IPS-18a (cell line): ENCODE measurements at regions not wholly inside any gene's neighbourhood (a gene's known extent, or its start where the extent isn't known, plus 50 kb on each side); places are given as distances from the start of the nearest gene placed in this dataset.
"Not testable (repeated sequence)": the region's sequence is repeated elsewhere in the genome, so short reads cannot be mapped to it uniquely, and the experiment has no call there.

Source experiments
- H3K27ac ChIP-seq: one replicate; pipeline ENCODE4 v1.5.1; 2013; ENCODE audit warnings: low read length
- H3K27me3 ChIP-seq: one replicate; pipeline ENCODE4 v1.6.1; 2013; ENCODE audit warnings: mild to moderate bottlenecking, low read length; ENCODE audit not compliant: control insufficient read depth, insufficient read depth
- H3K36me3 ChIP-seq: one replicate; pipeline ENCODE4 v1.6.1; 2013; ENCODE audit warnings: low read depth, low read length; ENCODE audit not compliant: control insufficient read depth
- H3K4me1 ChIP-seq: one replicate; pipeline ENCODE4 v1.6.1; 2013; ENCODE audit warnings: low read depth, low read length; ENCODE audit not compliant: control insufficient read depth
- H3K4me3 ChIP-seq: one replicate; pipeline ENCODE4 v1.5.1; 2013; ENCODE audit warnings: low read length
- H3K9ac ChIP-seq: one replicate; pipeline ENCODE4 v1.6.1; 2013; ENCODE audit warnings: mild to moderate bottlenecking, low read length, moderate library complexity
- H3K9me3 ChIP-seq: one replicate; pipeline ENCODE4 v1.6.1; 2013; ENCODE audit warnings: low read depth, low read length; ENCODE audit not compliant: control insufficient read depth

GRCh38 chr11:64428693-64429092 lies 69.7 kb downstream of the RPS6KA4 start:
- H3K27me3 ChIP-seq: peaks cover 8% of the 10 kb centered on the region
- H3K4me1 ChIP-seq: no peaks in the 10 kb centered on the region
- no peak overlapping the region for H3K4me3 ChIP-seq
- H3K36me3 ChIP-seq: no peaks in the 10 kb centered on the region
- H3K27ac ChIP-seq: no peak overlapping the region
- H3K9me3 ChIP-seq: no peaks in the 10 kb centered on the region
- H3K9ac ChIP-seq: no peak overlapping the region

DNA sequence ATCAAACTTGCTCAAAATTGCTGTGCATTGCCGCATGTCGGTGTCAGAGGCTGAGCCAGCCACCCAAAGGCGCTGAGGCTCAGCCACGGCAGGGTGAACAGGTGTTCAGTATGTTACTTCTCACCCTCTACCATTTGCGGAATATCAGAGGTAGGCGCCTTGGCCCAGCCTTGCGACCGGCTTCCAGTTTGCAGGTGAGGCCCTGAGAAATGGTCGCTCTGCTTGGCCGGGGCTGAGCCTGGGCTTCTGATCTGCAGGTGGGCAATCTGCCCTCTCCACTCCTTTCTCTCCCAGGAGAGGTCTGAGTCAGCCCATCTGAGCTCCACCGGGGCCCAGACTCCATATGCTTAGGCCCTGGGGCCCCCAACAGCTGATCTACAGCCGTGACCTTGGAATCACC lies 71.0 kb downstream of the RPS6KA4 start:
- Histone ChIP-seq H3K36me3 (no peaks in the 10 kb centered on the region), H3K27ac (no peak overlapping the region), H3K9me3 (no peaks in the 10 kb centered on the region), H3K27me3 (peaks cover 8% of the 10 kb centered on the region), H3K9ac (no peak overlapping the region), H3K4me1 (no peaks in the 10 kb centered on the region), H3K4me3 (no peak overlapping the region)

GRCh38 chr11:64430645-64431044 lies 71.7 kb downstream of the RPS6KA4 start:
- Histone ChIP-seq H3K4me3 (no peak overlapping the region), H3K9ac (no peak overlapping the region), H3K27ac (no peak overlapping the region), H3K4me1 (no peaks in the 10 kb centered on the region), H3K9me3 (no peaks in the 10 kb centered on the region), H3K27me3 (peaks cover 8% of the 10 kb centered on the region), H3K36me3 (no peaks in the 10 kb centered on the region)

DNA sequence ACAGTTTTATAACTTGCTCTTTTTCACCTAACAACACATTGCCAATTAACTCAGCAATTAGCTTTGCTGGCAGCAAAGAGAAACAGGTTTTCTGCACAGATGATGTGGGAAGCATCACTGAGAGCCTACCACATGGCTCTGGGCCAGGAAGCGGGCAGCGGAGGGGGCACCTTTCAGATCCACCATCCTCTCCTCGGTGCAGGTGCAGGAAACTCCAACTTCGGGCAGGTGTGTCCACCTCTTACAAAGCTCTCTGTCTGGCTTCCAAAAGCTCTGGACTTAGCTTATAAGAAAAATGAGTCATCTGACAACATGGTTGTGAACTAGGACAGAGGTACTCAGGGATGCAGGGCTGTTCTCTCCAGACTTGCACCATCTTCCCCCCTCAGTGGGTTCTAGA lies 77.0 kb downstream of the RPS6KA4 start:
- Histone ChIP-seq H3K36me3 (no peaks in the 10 kb centered on the region), H3K27ac (no peak overlapping the region), H3K27me3 (peaks cover 3% of the 10 kb centered on the region), H3K9ac (no peak overlapping the region), H3K9me3 (no peaks in the 10 kb centered on the region), H3K4me3 (no peak overlapping the region), H3K4me1 (peaks cover 3% of the 10 kb centered on the region)

DNA sequence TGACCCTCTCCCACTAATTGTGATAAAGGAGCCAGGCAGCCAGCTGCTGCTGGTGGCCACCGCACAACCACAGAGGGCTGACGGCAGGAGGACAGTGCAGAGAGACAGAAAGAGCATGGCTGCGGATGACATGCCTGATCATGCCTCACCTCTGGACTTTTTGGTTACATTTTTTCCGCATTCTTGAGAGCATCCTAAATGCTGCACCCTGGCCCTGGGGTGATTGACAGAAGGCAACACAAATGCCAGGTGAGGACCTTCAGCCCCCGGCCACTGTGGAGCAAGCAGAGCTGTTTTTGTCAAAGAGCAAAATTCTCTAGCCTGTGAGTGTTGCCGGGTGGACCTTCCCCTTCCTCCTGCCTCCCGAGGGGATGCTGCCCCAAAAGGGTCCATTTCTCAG lies 78.5 kb downstream of the RPS6KA4 start:
- peaks cover 6% of the 10 kb centered on the region for H3K27me3 ChIP-seq
- no peak overlapping the region for H3K9ac ChIP-seq
- H3K36me3 ChIP-seq: no peaks in the 10 kb centered on the region
- no peaks in the 10 kb centered on the region for H3K9me3 ChIP-seq
- H3K4me1 ChIP-seq: peaks cover 3% of the 10 kb centered on the region
- no peak overlapping the region for H3K27ac ChIP-seq
- no peak overlapping the region for H3K4me3 ChIP-seq

DNA sequence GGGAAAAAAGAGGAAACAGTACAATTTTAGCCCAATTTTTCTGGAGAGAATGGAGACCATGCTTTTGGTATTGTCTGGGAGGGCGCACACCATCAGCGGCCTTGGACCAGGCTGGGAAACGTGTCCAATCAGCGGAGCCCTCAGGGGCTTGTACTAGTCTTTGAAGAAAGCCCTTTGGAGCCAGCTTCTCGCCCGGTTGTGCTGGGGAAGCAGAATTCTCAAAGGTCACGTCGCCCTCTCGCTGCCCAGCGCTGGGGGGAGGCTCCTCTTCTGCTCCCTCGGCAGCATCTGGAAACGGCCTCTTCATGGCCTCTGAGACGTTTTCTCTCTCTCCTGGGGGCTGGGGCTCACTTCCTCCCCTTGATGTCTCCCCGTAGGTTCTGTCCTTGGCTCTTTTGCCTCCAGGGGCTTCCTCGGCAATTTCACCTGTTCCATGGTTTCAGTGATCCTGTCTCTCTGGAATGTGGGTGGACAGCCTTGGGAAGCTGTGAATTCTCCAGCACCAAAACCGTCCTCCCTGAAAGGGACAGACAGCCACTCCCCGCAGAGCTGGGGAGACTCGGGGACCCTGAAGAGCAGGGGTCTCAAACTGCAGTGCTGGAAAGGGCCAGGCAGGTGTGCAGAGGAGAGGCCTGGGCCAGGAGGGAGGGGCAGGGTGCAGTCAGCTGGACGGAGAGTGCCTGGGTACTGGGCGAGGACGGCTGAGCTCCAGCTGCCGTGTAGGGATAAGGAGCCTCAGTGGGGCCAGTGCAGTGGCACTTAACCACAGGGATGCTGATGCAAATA lies 80.2 kb downstream of the RPS6KA4 start:
- no peak overlapping the region for H3K27ac ChIP-seq

DNA sequence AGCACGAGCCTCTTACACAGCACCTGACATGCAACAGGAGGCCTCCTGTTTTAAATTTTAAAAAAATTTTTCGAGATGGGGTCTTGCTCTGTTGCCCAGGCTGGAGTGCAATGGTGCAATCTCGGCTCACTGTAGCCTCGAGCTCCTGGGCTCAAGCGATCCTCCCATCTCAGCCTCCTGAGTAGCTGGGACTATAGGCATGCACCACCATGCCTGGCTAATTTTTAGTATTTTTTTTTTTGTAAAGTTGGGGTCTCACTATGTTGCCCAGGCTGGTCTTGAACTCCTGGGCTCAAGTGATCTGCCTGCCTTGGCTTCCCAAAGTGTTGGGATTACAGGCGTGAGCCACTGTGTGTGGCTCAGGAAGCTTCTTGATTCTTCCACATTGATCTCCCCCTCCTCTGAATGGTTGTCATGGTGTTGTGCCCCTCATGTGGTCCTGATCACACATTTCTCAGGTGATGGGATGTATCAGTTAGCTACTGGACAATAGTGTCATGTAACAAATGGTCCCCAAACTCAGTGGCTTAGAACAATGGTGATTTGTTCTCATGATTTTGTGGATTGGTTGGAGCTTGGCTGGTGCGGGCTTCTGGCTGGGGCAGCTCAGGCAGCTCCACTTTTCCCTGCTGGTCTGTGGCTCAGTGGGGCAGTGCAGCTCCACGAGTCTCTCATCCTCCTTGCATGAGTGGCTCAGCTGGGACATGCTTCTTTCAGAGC lies 81.0 kb downstream of the RPS6KA4 start:
- not testable (repeated sequence) for H3K4me1 ChIP-seq, H3K4me3 ChIP-seq, H3K9ac ChIP-seq, H3K36me3 ChIP-seq, H3K27ac ChIP-seq, H3K27me3 ChIP-seq, H3K9me3 ChIP-seq

More for the DNA sequence above, 80.2 kb downstream of the RPS6KA4 start:
- no peaks in the 10 kb centered on the region for H3K36me3 ChIP-seq
- H3K27me3 ChIP-seq: peaks cover 6% of the 10 kb centered on the region
- no peak overlapping the region for H3K9ac ChIP-seq
- peaks cover 3% of the 10 kb centered on the region for H3K4me1 ChIP-seq
- no peak overlapping the region for H3K4me3 ChIP-seq
- H3K9me3 ChIP-seq: no peaks in the 10 kb centered on the region

GRCh38 chr11:64441127-64441526 lies 82.2 kb downstream of the RPS6KA4 start:
- no peak overlapping the region for H3K9ac ChIP-seq

DNA sequence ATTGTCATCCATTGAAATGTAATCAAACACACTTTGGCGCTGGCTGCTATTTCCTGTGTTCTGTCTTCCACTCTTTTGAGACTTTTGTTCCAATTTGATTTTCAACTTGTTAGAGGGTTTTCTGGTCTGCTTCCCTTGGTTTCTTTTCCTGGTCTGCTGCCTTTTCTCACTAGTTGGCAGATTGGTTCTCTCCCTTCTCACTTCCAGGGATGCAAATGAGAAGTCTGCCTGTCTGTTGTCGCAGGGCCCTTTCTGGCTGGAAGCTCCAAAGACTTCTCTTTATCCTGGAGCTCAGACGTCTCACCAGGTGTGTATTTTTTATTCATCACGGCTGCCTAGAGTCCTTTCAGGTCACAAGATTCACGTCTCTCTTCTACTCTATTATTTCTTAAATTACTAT lies 84.0 kb downstream of the RPS6KA4 start:
- no peaks in the 10 kb centered on the region for H3K36me3 ChIP-seq
- H3K4me1 ChIP-seq: peaks cover 3% of the 10 kb centered on the region
- no peak overlapping the region for H3K9ac ChIP-seq
- no peaks in the 10 kb centered on the region for H3K9me3 ChIP-seq
- H3K27me3 ChIP-seq: peaks cover 6% of the 10 kb centered on the region
- no peak overlapping the region for H3K27ac ChIP-seq
- H3K4me3 ChIP-seq: no peak overlapping the region

More at GRCh38 chr11:64441127-64441526, 82.2 kb downstream of the RPS6KA4 start:
- H3K9me3 ChIP-seq: no peaks in the 10 kb centered on the region
- H3K36me3 ChIP-seq: no peaks in the 10 kb centered on the region
- no peak overlapping the region for H3K27ac ChIP-seq
- peaks cover 6% of the 10 kb centered on the region for H3K27me3 ChIP-seq
- H3K4me3 ChIP-seq: no peak overlapping the region
- peaks cover 3% of the 10 kb centered on the region for H3K4me1 ChIP-seq

GRCh38 chr11:64444838-64445441 lies 86.0 kb downstream of the RPS6KA4 start:
- Histone ChIP-seq H3K9ac (no peak overlapping the region), H3K36me3 (no peaks in the 10 kb centered on the region), H3K27me3 (peaks cover 23% of the 10 kb centered on the region), H3K27ac (no peak overlapping the region), H3K9me3 (no peaks in the 10 kb centered on the region), H3K4me3 (no peak overlapping the region), H3K4me1 (peaks cover 3% of the 10 kb centered on the region)

DNA sequence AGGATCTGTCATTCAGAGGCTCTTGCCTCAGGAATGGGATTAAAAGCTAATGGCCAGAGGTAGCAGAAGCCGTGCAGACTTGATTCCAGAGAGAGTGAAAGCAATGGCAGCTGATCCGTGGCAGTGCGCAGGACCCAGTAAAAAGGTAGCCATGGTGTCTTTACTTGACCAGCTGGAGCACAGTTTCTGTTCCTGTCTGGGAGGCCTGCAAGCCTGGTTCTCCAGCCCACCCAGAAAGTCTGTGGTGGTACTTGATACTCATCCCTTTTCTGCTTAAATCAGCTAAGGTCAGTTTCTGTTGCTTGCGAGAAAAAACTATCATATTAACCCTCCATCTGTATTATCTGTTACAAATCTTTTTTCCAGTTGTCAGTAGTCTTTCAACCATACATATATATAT lies 86.7 kb downstream of the RPS6KA4 start:
- peaks cover 3% of the 10 kb centered on the region for H3K4me1 ChIP-seq
- H3K9me3 ChIP-seq: no peaks in the 10 kb centered on the region
- H3K9ac ChIP-seq: no peak overlapping the region
- H3K4me3 ChIP-seq: no peak overlapping the region
- peaks cover 30% of the 10 kb centered on the region for H3K27me3 ChIP-seq
- H3K36me3 ChIP-seq: no peaks in the 10 kb centered on the region
- no peak overlapping the region for H3K27ac ChIP-seq
